HL-60 (cell line): ENCODE measurements at regions not wholly inside any gene's neighbourhood (a gene's known extent, or its start where the extent isn't known, plus 50 kb on each side); places are given as distances from the start of the nearest gene placed in this dataset.

ENCODE experiments used
- DNase-seq, 2 experiments: peaks; one replicate each; pipeline ENCODE4 v3.0.0-alpha.2; 2010 to 2020; ENCODE audit warnings: low read depth in 1 of 2, low spot score in 1 of 2
- H3K27ac ChIP-seq: fragments of 250-450 bp; sonication (Bioruptor Pico); replicated peaks from 2 replicates; pipeline ENCODE4 v1.5.1; 2020; ENCODE audit warnings: mild to moderate bottlenecking, moderate library complexity
- H3K27me3 ChIP-seq: fragments of 250-450 bp; sonication (Bioruptor Pico); 2 replicates; pipeline ENCODE4 v1.5.1; 2021; ENCODE audit warnings: mild to moderate bottlenecking, moderate library complexity; ENCODE audit not compliant: insufficient read depth, poor library complexity, severe bottlenecking
- H3K4me3 ChIP-seq: replicated peaks from 2 replicates; pipeline ENCODE4 v1.5.1; 2011; ENCODE audit warnings: mild to moderate bottlenecking, control low read depth, low read length; ENCODE audit not compliant: insufficient read depth
- GABPA ChIP-seq: IDR thresholded peaks from 2 replicates; pipeline ENCODE4 v1.6.1; 2012; ENCODE audit warnings: low read depth
- POLR2AphosphoS5 ChIP-seq: IDR thresholded peaks from 2 replicates; pipeline ENCODE4 v1.6.1; 2012; ENCODE audit warnings: low read depth
- SPI1 ChIP-seq: IDR thresholded peaks from 2 replicates; pipeline ENCODE4 v1.6.1; 2012; ENCODE audit warnings: low read depth, mild to moderate bottlenecking, borderline replicate concordance
- TF ChIP-seq, protein P1 (sequence below): IDR thresholded peaks from 2 replicates; pipeline ENCODE4 v1.6.1; 2012; ENCODE audit warnings: low read depth; ENCODE audit not compliant: insufficient replicate concordance
- TF ChIP-seq, protein P2 (sequence below): IDR thresholded peaks from one replicate; pipeline ENCODE4 v1.5.1; 2011; ENCODE audit warnings: low read length, control low read depth, inconsistent platforms; ENCODE audit not compliant: insufficient read depth

DNA sequence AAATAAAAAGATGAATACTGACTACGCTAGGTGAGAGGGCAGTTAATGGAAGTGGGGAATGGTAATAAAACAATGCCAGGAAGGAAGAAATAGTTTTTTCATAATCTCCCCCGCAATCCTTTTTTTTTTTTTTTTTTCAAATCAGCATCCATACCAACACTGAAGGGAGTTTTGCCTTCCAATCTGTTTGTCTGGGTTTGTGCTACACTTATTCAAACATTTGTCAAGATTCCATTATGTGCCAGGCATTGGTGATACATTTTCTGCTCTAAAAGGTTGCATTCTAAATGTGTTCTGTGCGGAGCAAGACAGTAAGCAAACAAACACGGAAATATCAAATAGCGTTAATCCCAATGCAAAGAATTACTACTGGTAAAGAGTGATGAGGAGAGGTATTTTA, 437.9 kb upstream of the BOD1L1 start:
- H3K27me3 ChIP-seq, result no peaks in the 10 kb centered on the region
- TF ChIP-seq, protein P1, sequence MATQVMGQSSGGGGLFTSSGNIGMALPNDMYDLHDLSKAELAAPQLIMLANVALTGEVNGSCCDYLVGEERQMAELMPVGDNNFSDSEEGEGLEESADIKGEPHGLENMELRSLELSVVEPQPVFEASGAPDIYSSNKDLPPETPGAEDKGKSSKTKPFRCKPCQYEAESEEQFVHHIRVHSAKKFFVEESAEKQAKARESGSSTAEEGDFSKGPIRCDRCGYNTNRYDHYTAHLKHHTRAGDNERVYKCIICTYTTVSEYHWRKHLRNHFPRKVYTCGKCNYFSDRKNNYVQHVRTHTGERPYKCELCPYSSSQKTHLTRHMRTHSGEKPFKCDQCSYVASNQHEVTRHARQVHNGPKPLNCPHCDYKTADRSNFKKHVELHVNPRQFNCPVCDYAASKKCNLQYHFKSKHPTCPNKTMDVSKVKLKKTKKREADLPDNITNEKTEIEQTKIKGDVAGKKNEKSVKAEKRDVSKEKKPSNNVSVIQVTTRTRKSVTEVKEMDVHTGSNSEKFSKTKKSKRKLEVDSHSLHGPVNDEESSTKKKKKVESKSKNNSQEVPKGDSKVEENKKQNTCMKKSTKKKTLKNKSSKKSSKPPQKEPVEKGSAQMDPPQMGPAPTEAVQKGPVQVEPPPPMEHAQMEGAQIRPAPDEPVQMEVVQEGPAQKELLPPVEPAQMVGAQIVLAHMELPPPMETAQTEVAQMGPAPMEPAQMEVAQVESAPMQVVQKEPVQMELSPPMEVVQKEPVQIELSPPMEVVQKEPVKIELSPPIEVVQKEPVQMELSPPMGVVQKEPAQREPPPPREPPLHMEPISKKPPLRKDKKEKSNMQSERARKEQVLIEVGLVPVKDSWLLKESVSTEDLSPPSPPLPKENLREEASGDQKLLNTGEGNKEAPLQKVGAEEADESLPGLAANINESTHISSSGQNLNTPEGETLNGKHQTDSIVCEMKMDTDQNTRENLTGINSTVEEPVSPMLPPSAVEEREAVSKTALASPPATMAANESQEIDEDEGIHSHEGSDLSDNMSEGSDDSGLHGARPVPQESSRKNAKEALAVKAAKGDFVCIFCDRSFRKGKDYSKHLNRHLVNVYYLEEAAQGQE, result no peak
- TF ChIP-seq GABPA (no peak), POLR2AphosphoS5 (no peak), SPI1 (no peak)
- TF ChIP-seq, protein P2, sequence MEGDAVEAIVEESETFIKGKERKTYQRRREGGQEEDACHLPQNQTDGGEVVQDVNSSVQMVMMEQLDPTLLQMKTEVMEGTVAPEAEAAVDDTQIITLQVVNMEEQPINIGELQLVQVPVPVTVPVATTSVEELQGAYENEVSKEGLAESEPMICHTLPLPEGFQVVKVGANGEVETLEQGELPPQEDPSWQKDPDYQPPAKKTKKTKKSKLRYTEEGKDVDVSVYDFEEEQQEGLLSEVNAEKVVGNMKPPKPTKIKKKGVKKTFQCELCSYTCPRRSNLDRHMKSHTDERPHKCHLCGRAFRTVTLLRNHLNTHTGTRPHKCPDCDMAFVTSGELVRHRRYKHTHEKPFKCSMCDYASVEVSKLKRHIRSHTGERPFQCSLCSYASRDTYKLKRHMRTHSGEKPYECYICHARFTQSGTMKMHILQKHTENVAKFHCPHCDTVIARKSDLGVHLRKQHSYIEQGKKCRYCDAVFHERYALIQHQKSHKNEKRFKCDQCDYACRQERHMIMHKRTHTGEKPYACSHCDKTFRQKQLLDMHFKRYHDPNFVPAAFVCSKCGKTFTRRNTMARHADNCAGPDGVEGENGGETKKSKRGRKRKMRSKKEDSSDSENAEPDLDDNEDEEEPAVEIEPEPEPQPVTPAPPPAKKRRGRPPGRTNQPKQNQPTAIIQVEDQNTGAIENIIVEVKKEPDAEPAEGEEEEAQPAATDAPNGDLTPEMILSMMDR, result no peak
- no peak overlapping the region for H3K27ac ChIP-seq
- no peak overlapping the region for H3K4me3 ChIP-seq
- no peak for DNase-seq

DNA sequence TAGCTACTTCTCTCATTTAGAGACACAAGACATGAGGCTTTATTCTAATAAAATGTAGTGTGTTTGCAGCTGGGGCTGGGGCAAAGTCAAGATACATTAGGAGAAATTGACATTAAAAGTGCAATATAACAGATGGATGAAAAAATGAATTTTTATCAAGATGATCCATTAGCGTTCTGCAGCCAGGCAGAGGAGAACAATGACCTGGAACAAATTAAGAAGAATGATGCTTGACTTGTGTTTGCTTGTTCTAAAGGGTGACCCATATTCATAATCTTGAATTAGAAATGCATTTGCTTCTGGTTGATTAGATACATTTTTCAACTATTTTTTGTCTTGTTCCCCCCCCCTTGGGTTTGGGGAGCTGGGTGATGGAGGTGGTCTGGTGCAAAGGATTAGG, 439.5 kb upstream of the BOD1L1 start:
- no peak overlapping the region for H3K4me3 ChIP-seq
- DNase-seq, result no peak
- H3K27me3 ChIP-seq, result no peaks in the 10 kb centered on the region
- TF ChIP-seq GABPA, result no peak
- TF ChIP-seq, protein P2, result no peak
- H3K27ac ChIP-seq, result no peak overlapping the region

DNA sequence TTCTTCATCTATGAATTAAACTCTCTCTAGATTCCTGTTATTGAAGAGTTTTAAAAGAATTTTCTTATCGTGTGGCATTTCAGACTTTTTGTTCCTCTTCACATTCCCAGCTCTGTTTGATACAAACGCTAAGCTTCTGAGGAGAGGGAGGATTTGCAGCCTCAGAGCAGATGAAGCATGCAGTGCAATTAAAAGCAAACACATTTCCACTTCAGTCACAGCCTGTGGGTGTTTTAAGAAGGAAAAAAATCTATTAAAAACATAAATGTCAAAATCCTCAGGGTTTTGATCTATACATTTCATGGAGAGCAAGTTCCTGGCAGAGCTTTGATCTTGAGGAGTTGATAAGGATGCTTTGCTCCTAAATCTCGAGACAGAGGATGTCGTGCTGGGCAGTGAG, 442.4 kb upstream of the BOD1L1 start:
- no peak overlapping the region for H3K27ac ChIP-seq
- DNase-seq, result no peak
- H3K27me3 ChIP-seq, result no peaks in the 10 kb centered on the region
- TF ChIP-seq, protein P1, result no peak
- TF ChIP-seq SPI1 (no peak), POLR2AphosphoS5 (no peak), GABPA (no peak)
- TF ChIP-seq, protein P2, result no peak
- no peak overlapping the region for H3K4me3 ChIP-seq

DNA sequence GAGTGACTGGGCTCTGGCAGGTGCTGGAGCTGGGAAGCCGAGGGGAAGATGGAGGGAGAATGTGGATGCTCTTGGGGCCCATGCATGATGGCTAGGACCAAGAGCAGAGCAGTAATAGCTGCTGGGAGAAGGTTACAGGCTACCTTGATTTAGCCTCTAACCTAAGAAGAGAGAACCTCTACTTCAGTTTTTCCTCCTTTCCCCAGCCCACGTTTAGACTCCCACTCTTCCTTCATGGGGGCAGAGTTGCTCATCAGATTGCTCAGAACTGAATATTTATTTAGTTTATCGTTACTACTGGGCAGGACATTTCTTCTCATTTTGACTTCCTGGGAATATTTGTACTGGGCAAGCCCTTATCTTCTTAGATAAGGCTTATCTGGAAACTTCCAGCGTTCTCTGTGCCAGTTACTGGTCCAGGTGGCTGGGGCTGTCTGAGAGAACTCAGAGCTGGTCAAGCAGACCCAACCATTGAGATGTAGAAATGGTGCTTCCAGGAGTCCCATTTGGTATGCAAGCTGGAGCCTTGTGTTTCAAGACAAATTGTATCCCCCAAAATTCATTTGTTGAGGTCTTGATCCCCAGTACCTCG, 442.9 kb upstream of the BOD1L1 start:
- TF ChIP-seq POLR2AphosphoS5, result no peak
- TF ChIP-seq, protein P1, result no peak
- TF ChIP-seq GABPA, result no peak
- no peak for TF ChIP-seq SPI1
- TF ChIP-seq, protein P2, result no peak
- no peak for DNase-seq
- H3K27ac ChIP-seq, result no peak overlapping the region

More for the DNA sequence above, 442.9 kb upstream of the BOD1L1 start:
- no peak overlapping the region for H3K4me3 ChIP-seq
- no peaks in the 10 kb centered on the region for H3K27me3 ChIP-seq
